ENCODE measurements at regions not wholly inside any gene's neighbourhood (a gene's known extent, or its start where the extent isn't known, plus 50 kb on each side); places are given as distances from the start of the nearest gene placed in this dataset.

DNA sequence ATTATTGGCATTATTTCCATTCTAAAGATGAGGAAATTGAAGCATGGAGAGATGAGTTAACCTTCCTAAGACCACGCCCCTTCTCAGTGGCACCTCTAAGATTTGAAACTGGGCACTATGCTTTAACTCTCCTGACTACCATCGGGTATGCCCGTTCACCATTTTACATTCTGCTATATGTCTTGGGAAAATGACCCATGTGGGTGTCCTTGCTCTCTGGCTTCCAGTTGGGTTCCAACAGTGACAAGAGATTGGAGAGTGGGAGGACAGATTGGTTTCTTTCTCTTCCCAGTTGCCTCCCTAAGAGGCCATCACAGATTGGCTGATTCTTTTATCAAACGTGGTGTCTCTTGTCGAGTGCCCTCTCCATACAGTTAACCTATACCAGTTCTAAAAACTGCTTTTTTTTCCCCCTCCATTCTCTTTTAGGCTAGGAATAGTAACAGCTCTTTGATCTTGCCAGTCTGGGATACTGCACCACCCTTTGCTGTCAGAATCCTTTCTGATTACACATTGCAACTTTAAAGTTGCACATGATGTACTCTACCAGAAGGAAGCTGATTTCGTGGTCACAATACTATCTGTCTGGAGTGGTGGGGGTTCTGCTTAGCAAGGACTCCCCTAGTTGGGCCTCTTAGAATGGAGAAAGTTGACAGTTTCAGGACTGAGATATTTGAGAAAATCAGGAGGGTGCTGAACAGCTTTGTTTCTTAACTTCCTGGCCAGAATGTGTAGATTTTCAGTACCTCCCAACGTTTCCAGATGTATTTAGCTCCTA lies 88.0 kb upstream of the ELOVL5 start:
- intact Hi-C loops (cut with micrococcal nuclease; ENCODE audit: unreplicated experiment): loop anchor here (1.0 kb wide), 1 partner anchor 264 kb away; no protein-coding TSS in a partner anchor
- POLR2A ChIA-PET (ENCODE audit: low non-redundant PET): no interaction called here
- no peak for TF ChIP-seq EZH2 (IDR thresholded peaks at IDR 0.05; ENCODE audit: borderline replicate concordance, low read depth, low read length, poor library complexity, severe bottlenecking)
- H3K9me3 ChIP-seq (ENCODE audit: low read depth, low read length, poor library complexity, severe bottlenecking): no peaks in the 10 kb centered on the region
- no peaks in the 10 kb centered on the region for H3K27me3 ChIP-seq (replicated peaks; ENCODE audit: insufficient read depth, low read depth, low read length, poor library complexity)
- H3K4me1 ChIP-seq (ENCODE audit: insufficient read depth, low read length, poor library complexity, severe bottlenecking): no peaks in the 10 kb centered on the region
- H3K36me3 ChIP-seq (ENCODE audit: insufficient read depth, low read length, poor library complexity, severe bottlenecking): no peaks in the 10 kb centered on the region
- no peak overlapping the region for H3K4me3 ChIP-seq (ENCODE audit: low read depth, low read length, poor library complexity, severe bottlenecking)
- CTCF ChIA-PET: interaction anchor here (1.3 kb wide), 1 partner anchor 264 kb away, joined by 3 read pairs; no protein-coding TSS in a partner anchor
- no TSS peak for BruUV-seq (replicated peaks)
- H3K27ac ChIP-seq (ENCODE audit: low read depth, low read length, poor library complexity, severe bottlenecking): no peak overlapping the region
- DNase-seq (ENCODE audit: low spot score): no peak

DNA sequence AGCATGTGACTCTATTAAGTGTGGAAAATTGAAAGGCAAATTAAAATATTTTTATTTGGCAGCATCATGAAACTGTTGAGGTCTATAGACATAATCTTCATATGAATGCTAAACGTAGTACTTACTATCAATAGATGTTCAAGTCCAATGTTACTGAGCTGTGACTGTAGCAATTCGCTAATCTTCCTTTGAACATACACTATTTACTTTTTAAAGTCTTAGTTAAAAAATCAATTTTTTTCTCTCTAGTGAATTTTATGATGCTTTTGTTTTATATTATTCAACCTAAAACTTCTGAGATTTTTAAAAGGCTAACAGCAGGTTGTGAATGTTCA lies 85.2 kb upstream of the ELOVL5 start:
- Histone ChIP-seq H3K4me1 (ENCODE audit: insufficient read depth, low read length, poor library complexity, severe bottlenecking) (no peaks in the 10 kb centered on the region), H3K27me3 (replicated peaks; ENCODE audit: insufficient read depth, low read depth, low read length, poor library complexity) (no peaks in the 10 kb centered on the region), H3K27ac (ENCODE audit: low read depth, low read length, poor library complexity, severe bottlenecking) (no peak overlapping the region), H3K9me3 (ENCODE audit: low read depth, low read length, poor library complexity, severe bottlenecking) (no peaks in the 10 kb centered on the region), H3K36me3 (ENCODE audit: insufficient read depth, low read length, poor library complexity, severe bottlenecking) (no peaks in the 10 kb centered on the region), H3K4me3 (ENCODE audit: low read depth, low read length, poor library complexity, severe bottlenecking) (no peak overlapping the region)
- DNase-seq (ENCODE audit: low spot score): no peak
- intact Hi-C loops (cut with micrococcal nuclease; ENCODE audit: unreplicated experiment): no loop called here
- CTCF ChIA-PET: no interaction called here
- POLR2A ChIA-PET (ENCODE audit: low non-redundant PET): no interaction called here
- TF ChIP-seq EZH2 (IDR thresholded peaks at IDR 0.05; ENCODE audit: borderline replicate concordance, low read depth, low read length, poor library complexity, severe bottlenecking): no peak
- TF ChIP-seq, protein P1, sequence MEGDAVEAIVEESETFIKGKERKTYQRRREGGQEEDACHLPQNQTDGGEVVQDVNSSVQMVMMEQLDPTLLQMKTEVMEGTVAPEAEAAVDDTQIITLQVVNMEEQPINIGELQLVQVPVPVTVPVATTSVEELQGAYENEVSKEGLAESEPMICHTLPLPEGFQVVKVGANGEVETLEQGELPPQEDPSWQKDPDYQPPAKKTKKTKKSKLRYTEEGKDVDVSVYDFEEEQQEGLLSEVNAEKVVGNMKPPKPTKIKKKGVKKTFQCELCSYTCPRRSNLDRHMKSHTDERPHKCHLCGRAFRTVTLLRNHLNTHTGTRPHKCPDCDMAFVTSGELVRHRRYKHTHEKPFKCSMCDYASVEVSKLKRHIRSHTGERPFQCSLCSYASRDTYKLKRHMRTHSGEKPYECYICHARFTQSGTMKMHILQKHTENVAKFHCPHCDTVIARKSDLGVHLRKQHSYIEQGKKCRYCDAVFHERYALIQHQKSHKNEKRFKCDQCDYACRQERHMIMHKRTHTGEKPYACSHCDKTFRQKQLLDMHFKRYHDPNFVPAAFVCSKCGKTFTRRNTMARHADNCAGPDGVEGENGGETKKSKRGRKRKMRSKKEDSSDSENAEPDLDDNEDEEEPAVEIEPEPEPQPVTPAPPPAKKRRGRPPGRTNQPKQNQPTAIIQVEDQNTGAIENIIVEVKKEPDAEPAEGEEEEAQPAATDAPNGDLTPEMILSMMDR (conservative IDR thresholded peaks at IDR 0.05; ENCODE audit: low read depth, low read length): no peak
- BruUV-seq (replicated peaks): no TSS peak

DNA sequence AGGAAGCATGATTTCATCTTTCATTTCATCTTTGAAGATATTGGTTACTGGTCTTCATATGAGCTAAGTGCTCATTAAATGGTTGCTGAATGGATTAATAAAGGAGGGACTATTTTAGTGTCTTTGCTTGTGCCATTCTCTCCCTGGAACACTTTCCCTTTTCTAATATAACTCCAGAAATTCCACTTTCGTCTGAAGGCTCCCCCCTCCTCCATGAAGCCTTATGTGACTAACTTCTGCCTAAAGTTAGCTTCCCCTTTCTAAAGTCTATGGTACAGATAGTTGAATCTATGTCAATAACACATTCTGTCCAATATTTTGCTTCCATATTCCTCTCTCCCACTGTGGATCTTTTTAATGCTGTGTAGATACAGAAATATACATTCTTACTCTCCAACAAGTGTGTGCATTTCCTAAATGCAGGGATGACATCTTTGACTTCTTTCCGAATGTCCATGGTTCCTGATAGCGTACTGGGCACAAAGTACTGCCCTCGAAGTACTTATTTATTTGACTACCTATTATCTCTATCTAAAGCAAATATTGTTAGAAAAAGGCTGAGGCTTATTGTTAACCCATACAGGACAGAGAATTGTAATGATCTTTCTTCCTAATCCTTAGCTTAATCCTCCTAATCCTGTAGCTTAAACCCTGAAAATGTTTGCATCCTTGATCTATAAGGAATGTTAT lies 84.7 kb upstream of the ELOVL5 start:
- CTCF ChIA-PET: no interaction called here
- intact Hi-C loops (cut with micrococcal nuclease; ENCODE audit: unreplicated experiment): no loop called here
- POLR2A ChIA-PET (ENCODE audit: low non-redundant PET): no interaction called here

More for the DNA sequence above, 84.7 kb upstream of the ELOVL5 start:
- TF ChIP-seq, protein P1 (conservative IDR thresholded peaks at IDR 0.05; ENCODE audit: low read depth, low read length): no peak
- TF ChIP-seq EZH2 (IDR thresholded peaks at IDR 0.05; ENCODE audit: borderline replicate concordance, low read depth, low read length, poor library complexity, severe bottlenecking): no peak
- Histone ChIP-seq H3K36me3 (ENCODE audit: insufficient read depth, low read length, poor library complexity, severe bottlenecking) (no peaks in the 10 kb centered on the region), H3K9me3 (ENCODE audit: low read depth, low read length, poor library complexity, severe bottlenecking) (no peaks in the 10 kb centered on the region), H3K27ac (ENCODE audit: low read depth, low read length, poor library complexity, severe bottlenecking) (no peak overlapping the region), H3K4me3 (ENCODE audit: low read depth, low read length, poor library complexity, severe bottlenecking) (no peak overlapping the region), H3K4me1 (ENCODE audit: insufficient read depth, low read length, poor library complexity, severe bottlenecking) (no peaks in the 10 kb centered on the region), H3K27me3 (replicated peaks; ENCODE audit: insufficient read depth, low read depth, low read length, poor library complexity) (no peaks in the 10 kb centered on the region)
- BruUV-seq (replicated peaks): no TSS peak
- DNase-seq (ENCODE audit: low spot score): no peak
